Neural cell (in vitro differentiated cells): ENCODE measurements at regions not wholly inside any gene's neighbourhood (a gene's known extent, or its start where the extent isn't known, plus 50 kb on each side); places are given as distances from the start of the nearest gene placed in this dataset.

ENCODE experiments used
- CTCF ChIP-seq: fragments of 450-650 bp; IDR thresholded peaks from 2 replicates; pipeline ENCODE4 v1.5.1; 2014; ENCODE audit warnings: antibody characterized with exemption, mild to moderate bottlenecking, moderate library complexity; ENCODE audit not compliant: poor library complexity, severe bottlenecking
- EP300 ChIP-seq: fragments of 450-650 bp; conservative IDR thresholded peaks from 2 replicates; pipeline ENCODE4 v1.6.1; 2014; ENCODE audit warnings: antibody characterized with exemption, mild to moderate bottlenecking, moderate library complexity; ENCODE audit not compliant: poor library complexity, severe bottlenecking
- EZH2 ChIP-seq: fragments of 200-600, 300-800 bp; shearing (Covaris generic), sonication (generic); IDR thresholded peaks from 2 replicates; pipeline ENCODE4 v1.6.1; 2014; ENCODE audit warnings: antibody characterized with exemption, low read length, borderline replicate concordance, mild to moderate bottlenecking; ENCODE audit not compliant: insufficient read depth, poor library complexity, severe bottlenecking
- MXI1 ChIP-seq: fragments of 450-650 bp; conservative IDR thresholded peaks from 2 replicates; pipeline ENCODE4 v1.6.1; 2014; ENCODE audit warnings: antibody characterized with exemption, mild to moderate bottlenecking; ENCODE audit not compliant: poor library complexity, severe bottlenecking
- POLR2AphosphoS5 ChIP-seq: IDR thresholded peaks from 2 replicates; pipeline ENCODE4 v1.6.1; 2012
- RAD21 ChIP-seq: fragments of 450-650 bp; conservative IDR thresholded peaks from 2 replicates; pipeline ENCODE4 v1.6.1; 2014; ENCODE audit warnings: antibody characterized with exemption, mild to moderate bottlenecking, moderate library complexity
- REST ChIP-seq: IDR thresholded peaks from 2 replicates; pipeline ENCODE4 v1.6.1; 2012; ENCODE audit warnings: borderline replicate concordance
- SMC3 ChIP-seq: fragments of 450-650 bp; conservative IDR thresholded peaks from 2 replicates; pipeline ENCODE4 v1.6.1; 2014; ENCODE audit warnings: antibody characterized with exemption, mild to moderate bottlenecking, moderate library complexity; ENCODE audit not compliant: poor library complexity

- TF ChIP-seq POLR2AphosphoS5 = no peak
- TF ChIP-seq CTCF = no peak
- TF ChIP-seq RAD21 = no peak
- no peak for TF ChIP-seq EP300
- no peak for TF ChIP-seq EZH2
- TF ChIP-seq MXI1 = no peak
- no peak for TF ChIP-seq REST
- TF ChIP-seq SMC3 = no peak
Measured at GRCh38 chr11:91173701-91174100, 950.9 kb upstream of the CHORDC1 start.
